Heart right ventricle (tissue), 16 donors: ENCODE measurements at regions not wholly inside any gene's neighbourhood (a gene's known extent, or its start where the extent isn't known, plus 50 kb on each side); places are given as distances from the start of the nearest gene placed in this dataset.

ENCODE experiments used
- ATAC-seq, 8 donors: fragments of 200-7000 bp; cut with Tn5 transposase; one replicate each; pipeline ENCODE4 v1.9.1; 2020; ENCODE audit warnings: mild to moderate bottlenecking in 8 of 8, moderate library complexity in 8 of 8, moderate number of reproducible peaks in 1 of 8
- DNase-seq, 2 donors: peaks; one replicate each; pipeline ENCODE4 v3.0.0-alpha.2; 2020
- H3K27ac ChIP-seq, 10 donors: fragments of 200-600 bp; sonication (generic) in 2 of 10; one replicate each; pipeline versions ENCODE4 v1.5.0 to v1.8.0; 2020 to 2022; ENCODE audit warnings: mild to moderate bottlenecking in 3 of 10
- H3K27me3 ChIP-seq, 7 donors: fragments of 200-600 bp; one replicate each; pipeline ENCODE4 v1.8.0; 2021 to 2022; ENCODE audit warnings: mild to moderate bottlenecking in 2 of 7
- H3K36me3 ChIP-seq, 9 donors: fragments of 200-600 bp; sonication (generic) in 1 of 9; one replicate each; pipeline versions ENCODE4 v1.5.0 to v1.8.0; 2020 to 2022; ENCODE audit warnings: mild to moderate bottlenecking in 2 of 9
- H3K4me1 ChIP-seq, 9 donors: fragments of 200-600 bp; sonication (generic) in 1 of 9; one replicate each; pipeline versions ENCODE4 v1.5.0 to v1.8.0; 2020 to 2022; ENCODE audit warnings: mild to moderate bottlenecking in 4 of 9
- H3K4me3 ChIP-seq, 10 donors: fragments of 200-600 bp; sonication (generic) in 2 of 10; one replicate each; pipeline versions ENCODE4 v1.5.0 to v1.8.0; 2020 to 2022; ENCODE audit warnings: mild to moderate bottlenecking in 7 of 10, moderate library complexity in 2 of 10
- H3K9me3 ChIP-seq, 11 donors: fragments of 200-600 bp in 10 of 11; sonication (generic) in 2 of 11; one replicate each; pipeline versions ENCODE4 v1.5.0 to v1.8.0; 2013 to 2022; ENCODE audit warnings: mild to moderate bottlenecking in 2 of 11, control low read depth in 1 of 11, moderate library complexity in 1 of 11
- WGBS, 2 donors: extraction: QIAGEN DNeasy Blood & Tissue Kit; methylation state at CpG; one replicate each; pipeline ENCODE4 v1.1.7; 2013; ENCODE audit warnings: inconsistent platforms in 1 of 2; 5-methylcytosine and 5-hydroxymethylcytosine counted together
- intact Hi-C, 10 donors: fragments of 100-400 bp; cut with DNase I; formaldehyde crosslinking; loops; one replicate each; pipeline versions ENCODE4 v1.11.1 to v1.14.2; 2022
- TF ChIP-seq, protein P1 (sequence below), 9 donors: fragments of 200-600 bp; sonication (generic) in 2 of 9; IDR thresholded peaks; one replicate each; pipeline versions ENCODE4 v1.5.0 to v1.8.0; 2021 to 2022; ENCODE audit warnings: antibody characterized with exemption in 9 of 9, mild to moderate bottlenecking in 5 of 9, moderate library complexity in 1 of 9
- donor health status: Arrhythmogenic right ventricular cardiomyopathy.
- donor health status: ischemic (EF 13 %, LVEDD 7.1; RV severe dilation, severe dysfunction).
- donor health status: healthy with polysubstance abuse.
- donor health status: DM: no; HTN: yes; CAD: no.
- donor health status: DM: no; HTN: no; CAD: no.
- donor health status: ischemic (EF 25% LVEDD 6.9; RV normal size, moderate dysfunction).
- donor health status: ischemic (EF 25% LVEDD 5.7; RV mildly dilated, moderate dysfunction).
- donor health status: healthy.
- donor health status: DM: yes; HTN: yes; CAD: no.
- donor health status: Ischemic cardiomyopathy.
- donor health status: ischemic (EF 35%, LVEDD 5.7; RV mildly dilated, moderate dysfunction).
- donor health status: nonischemic (EF 11% LVEDD 7.7; RV severe dilation, severe dysfunction).
- donor health status: DM: yes; HTN: yes; CAD: no.
- donor health status: PGD.
- donor health status: ischemic (EF 29% LVEDD 5.4; RV normal size, mild dysfunction).
- donor health status: nonischemic (EF 23%, LVEDD 6.1; RV moderate dilation, normal function).

DNA sequence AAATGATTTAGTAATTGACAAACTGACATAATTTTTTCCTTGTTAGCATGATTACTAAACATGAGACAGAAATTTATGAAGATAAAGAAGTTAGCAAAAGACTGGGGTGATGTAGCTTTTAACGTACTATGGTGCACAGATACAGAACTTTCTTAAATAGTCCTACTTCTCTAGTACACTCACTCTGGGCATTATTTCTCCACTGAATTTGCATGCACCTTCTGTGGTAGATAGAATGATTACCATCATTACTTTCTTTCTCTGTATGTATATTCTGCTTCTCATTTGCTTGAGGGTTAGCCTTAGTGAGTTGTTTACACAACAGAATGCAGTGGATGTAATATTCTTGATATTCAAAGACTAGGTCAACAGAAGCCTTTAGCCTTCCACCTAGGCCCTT, 173.1 kb upstream of the EPHA7 start:
- ATAC-seq (no peak), DNase-seq (no peak)
- TF ChIP-seq, protein P1, sequence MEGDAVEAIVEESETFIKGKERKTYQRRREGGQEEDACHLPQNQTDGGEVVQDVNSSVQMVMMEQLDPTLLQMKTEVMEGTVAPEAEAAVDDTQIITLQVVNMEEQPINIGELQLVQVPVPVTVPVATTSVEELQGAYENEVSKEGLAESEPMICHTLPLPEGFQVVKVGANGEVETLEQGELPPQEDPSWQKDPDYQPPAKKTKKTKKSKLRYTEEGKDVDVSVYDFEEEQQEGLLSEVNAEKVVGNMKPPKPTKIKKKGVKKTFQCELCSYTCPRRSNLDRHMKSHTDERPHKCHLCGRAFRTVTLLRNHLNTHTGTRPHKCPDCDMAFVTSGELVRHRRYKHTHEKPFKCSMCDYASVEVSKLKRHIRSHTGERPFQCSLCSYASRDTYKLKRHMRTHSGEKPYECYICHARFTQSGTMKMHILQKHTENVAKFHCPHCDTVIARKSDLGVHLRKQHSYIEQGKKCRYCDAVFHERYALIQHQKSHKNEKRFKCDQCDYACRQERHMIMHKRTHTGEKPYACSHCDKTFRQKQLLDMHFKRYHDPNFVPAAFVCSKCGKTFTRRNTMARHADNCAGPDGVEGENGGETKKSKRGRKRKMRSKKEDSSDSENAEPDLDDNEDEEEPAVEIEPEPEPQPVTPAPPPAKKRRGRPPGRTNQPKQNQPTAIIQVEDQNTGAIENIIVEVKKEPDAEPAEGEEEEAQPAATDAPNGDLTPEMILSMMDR (IDR thresholded peaks at IDR 0.05): no peak
- no peaks in the 10 kb centered on the region for H3K4me1 ChIP-seq
- no peak overlapping the region for H3K27ac ChIP-seq
- no peak overlapping the region for H3K4me3 ChIP-seq
- intact Hi-C loops: no loop called here
- peaks cover 0 to 15% (median 0%) of the 10 kb centered on the region in 11 donors for H3K9me3 ChIP-seq
- no peaks in the 10 kb centered on the region for H3K36me3 ChIP-seq
- no peaks in the 10 kb centered on the region for H3K27me3 ChIP-seq
- WGBS, 2 donors: 81 to 97% methylated on average over 1 of the region's 1 CpG

DNA sequence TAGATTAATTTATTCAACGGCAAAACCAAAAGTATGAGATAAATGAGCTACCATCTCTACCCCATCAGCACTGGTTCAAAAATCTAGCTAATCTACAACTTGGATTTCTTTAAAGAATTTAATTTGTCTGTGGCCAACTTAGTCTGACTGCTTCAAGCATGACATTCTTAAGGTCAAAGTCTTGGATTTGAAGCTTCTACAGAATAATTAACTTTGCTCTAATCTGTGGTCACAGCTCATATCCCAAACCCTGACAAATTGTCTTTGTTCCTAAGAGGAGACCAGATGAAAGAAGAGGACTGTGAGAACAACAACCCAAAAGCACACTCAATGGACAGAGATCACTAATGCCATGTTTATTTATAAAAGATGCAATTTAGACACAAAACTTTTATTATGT, 166.9 kb upstream of the EPHA7 start:
- no peaks in the 10 kb centered on the region for H3K4me1 ChIP-seq
- no peaks in the 10 kb centered on the region for H3K27me3 ChIP-seq
- no peak for ATAC-seq
- TF ChIP-seq, protein P1 (IDR thresholded peaks at IDR 0.05): no peak
- intact Hi-C loops: no loop called here
- no peak overlapping the region for H3K27ac ChIP-seq
- WGBS, 2 donors: 71 to 80% methylated on average over 1 of the region's 1 CpG
- no peak for DNase-seq
- no peaks in the 10 kb centered on the region for H3K9me3 ChIP-seq
- H3K4me3 ChIP-seq: no peak overlapping the region
- no peaks in the 10 kb centered on the region for H3K36me3 ChIP-seq

DNA sequence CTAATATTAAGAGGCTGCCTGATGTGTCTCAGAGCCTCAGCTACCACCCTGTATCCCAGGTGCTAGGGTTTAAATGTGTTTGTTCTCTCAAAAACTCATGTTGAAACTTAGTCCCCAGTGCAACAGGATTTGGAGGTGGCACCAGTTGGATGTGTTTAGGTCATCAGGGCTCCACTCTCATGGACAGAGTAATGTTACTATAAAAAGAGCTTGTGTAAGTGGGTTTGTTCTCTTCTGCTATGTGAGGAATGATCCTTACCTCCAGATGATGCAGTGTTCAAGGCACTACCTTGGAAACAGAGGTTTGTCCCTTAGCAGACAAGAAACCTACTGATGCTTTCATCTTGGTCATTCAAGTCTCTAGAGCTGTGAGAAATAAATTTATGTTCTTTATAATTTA, 164.9 kb upstream of the EPHA7 start:
- ATAC-seq (peak in 1 of 8 donors; percentile 52), DNase-seq (no peak)
- H3K27ac ChIP-seq: no peak overlapping the region
- H3K9me3 ChIP-seq: no peaks in the 10 kb centered on the region
- no peaks in the 10 kb centered on the region for H3K36me3 ChIP-seq
- no peaks in the 10 kb centered on the region for H3K4me1 ChIP-seq
- H3K4me3 ChIP-seq: no peak overlapping the region
- TF ChIP-seq, protein P1 (IDR thresholded peaks at IDR 0.05): no peak
- H3K27me3 ChIP-seq: no peaks in the 10 kb centered on the region
- intact Hi-C loops: no loop called here

DNA sequence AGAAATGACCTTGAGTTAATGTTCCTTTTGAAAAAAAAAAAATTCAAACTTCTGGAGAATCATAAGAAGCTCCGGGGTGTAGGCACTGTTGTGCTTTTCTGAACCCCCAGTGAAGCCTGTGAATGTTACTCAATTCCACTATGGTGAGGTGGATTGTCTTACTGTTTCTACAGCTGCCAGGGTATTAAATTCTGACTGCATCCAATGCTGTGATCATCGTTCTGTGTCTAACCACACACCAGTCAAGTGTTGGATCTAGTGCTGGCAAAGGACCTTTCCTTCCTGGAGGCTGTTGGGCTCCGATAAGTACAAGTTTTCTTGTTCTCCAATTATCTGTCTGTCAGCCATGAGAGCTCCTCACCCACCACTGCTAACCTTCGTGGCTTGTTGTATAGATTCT, 162.0 kb upstream of the EPHA7 start:
- no peaks in the 10 kb centered on the region for H3K9me3 ChIP-seq
- intact Hi-C loops: no loop called here
- TF ChIP-seq, protein P1 (IDR thresholded peaks at IDR 0.05): no peak
- WGBS, 2 donors: 77 to 80% methylated on average over 4 of the region's 4 CpGs
- H3K36me3 ChIP-seq: no peaks in the 10 kb centered on the region
- no peak for ATAC-seq
- no peak for DNase-seq
- no peak overlapping the region for H3K4me3 ChIP-seq
- no peaks in the 10 kb centered on the region for H3K27me3 ChIP-seq
- no peak overlapping the region for H3K27ac ChIP-seq
- H3K4me1 ChIP-seq: no peaks in the 10 kb centered on the region

DNA sequence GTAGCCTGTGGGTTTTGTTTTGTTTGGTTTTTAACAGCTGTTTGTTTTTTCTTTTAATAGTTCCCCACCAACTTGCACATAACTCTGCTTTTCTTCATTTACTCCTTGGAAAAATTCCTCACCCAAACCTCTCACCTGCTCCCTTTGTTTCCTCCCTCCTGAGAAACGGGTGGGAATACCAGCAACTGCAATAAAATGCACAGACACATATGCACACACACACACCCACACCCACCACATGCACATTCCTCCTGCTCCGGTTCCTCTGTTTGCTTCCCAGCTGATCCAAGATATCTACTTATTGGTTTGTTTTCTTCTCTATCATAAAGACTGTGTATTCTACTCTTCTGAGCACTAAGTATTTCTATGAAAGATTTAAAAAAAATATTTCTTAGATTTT, 161.1 kb upstream of the EPHA7 start:
- Histone ChIP-seq H3K27ac (no peak overlapping the region), H3K4me1 (no peaks in the 10 kb centered on the region), H3K27me3 (no peaks in the 10 kb centered on the region), H3K36me3 (no peaks in the 10 kb centered on the region), H3K9me3 (no peaks in the 10 kb centered on the region), H3K4me3 (no peak overlapping the region)
- no peak for ATAC-seq
- TF ChIP-seq, protein P1 (IDR thresholded peaks at IDR 0.05): no peak
- DNase-seq: no peak
- intact Hi-C loops: no loop called here
- 49 to 61% methylated on average over 2 of the region's 2 CpGs for WGBS, 2 donors
